Upper lobe of left lung (tissue), 4 donors: ENCODE measurements at regions not wholly inside any gene's neighbourhood (a gene's known extent, or its start where the extent isn't known, plus 50 kb on each side); places are given as distances from the start of the nearest gene placed in this dataset.

Experiments used
- EP300 ChIP-seq, 4 donors: sonication (generic); formaldehyde crosslinking; IDR thresholded peaks; one replicate each; pipeline ENCODE4 v1.5.1; 2017; ENCODE audit warnings: antibody characterized with exemption in 4 of 4, control low read depth in 2 of 4
- POLR2A ChIP-seq, 4 donors: fragments of 450-650 bp; IDR thresholded peaks; one replicate each; pipeline ENCODE4 v1.5.1; 2016 to 2017; ENCODE audit warnings: antibody characterized with exemption in 4 of 4, mild to moderate bottlenecking in 2 of 4
- POLR2AphosphoS5 ChIP-seq, 2 donors: sonication (generic); formaldehyde crosslinking; IDR thresholded peaks; one replicate each; pipeline ENCODE4 v1.5.1; 2017; ENCODE audit warnings: antibody characterized with exemption in 2 of 2
- TF ChIP-seq, protein P1 (sequence below), 6 experiments: fragments of 450-650 bp in 4 of 6; fragments of 200-600 bp in 2 of 6; sonication (generic) in 2 of 6; IDR thresholded peaks; one replicate each; pipeline ENCODE4 v1.5.1; 2016 to 2019; ENCODE audit warnings: antibody characterized with exemption in 6 of 6

DNA sequence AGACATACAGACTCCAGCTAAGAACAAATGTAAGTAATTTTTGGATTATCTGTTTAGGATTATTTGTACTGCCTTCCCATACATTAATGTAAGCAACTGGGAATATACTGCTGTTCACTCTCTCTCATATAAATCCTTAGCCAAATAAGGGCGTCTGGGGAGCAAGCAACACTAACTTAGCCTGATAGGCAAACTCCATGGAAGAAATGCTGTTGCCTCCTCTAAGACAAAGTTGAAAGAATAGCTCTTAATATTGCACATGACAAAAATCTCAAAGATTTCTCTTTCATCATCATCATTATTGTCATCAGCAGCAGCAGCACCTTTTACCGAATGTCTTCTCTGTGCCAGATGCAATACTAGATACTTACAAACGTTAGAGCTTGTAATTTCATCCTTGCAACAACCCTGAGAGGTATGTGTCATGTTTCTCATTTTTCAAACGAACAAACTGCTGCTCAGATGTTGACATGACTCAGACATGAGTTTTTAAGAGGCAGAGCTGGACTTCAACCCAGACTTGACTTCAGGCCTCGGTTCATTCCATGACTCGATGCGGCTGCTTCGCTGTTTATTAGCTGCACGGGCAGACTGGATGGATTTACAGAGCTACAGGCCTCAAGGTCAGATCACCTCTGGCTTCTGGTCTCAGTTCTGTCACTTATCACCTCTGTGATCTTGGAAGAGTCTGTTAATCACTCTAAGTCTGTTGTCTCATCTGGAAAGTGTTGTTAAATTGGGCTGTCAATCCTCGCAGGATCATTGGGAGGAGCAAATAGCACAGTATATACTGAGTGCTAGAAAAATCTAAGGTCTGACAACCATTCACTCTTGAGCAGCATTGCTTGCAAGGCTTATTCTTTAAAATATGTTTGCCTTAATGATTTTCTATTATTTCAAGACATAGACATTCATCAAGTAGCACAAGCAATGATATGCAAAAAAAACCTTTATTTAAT lies 126.3 kb upstream of the CELF2 start:
- no peak for TF ChIP-seq POLR2AphosphoS5 (IDR thresholded peaks at IDR 0.05)
- TF ChIP-seq EP300 (IDR thresholded peaks at IDR 0.05): no peak
- TF ChIP-seq, protein P1, sequence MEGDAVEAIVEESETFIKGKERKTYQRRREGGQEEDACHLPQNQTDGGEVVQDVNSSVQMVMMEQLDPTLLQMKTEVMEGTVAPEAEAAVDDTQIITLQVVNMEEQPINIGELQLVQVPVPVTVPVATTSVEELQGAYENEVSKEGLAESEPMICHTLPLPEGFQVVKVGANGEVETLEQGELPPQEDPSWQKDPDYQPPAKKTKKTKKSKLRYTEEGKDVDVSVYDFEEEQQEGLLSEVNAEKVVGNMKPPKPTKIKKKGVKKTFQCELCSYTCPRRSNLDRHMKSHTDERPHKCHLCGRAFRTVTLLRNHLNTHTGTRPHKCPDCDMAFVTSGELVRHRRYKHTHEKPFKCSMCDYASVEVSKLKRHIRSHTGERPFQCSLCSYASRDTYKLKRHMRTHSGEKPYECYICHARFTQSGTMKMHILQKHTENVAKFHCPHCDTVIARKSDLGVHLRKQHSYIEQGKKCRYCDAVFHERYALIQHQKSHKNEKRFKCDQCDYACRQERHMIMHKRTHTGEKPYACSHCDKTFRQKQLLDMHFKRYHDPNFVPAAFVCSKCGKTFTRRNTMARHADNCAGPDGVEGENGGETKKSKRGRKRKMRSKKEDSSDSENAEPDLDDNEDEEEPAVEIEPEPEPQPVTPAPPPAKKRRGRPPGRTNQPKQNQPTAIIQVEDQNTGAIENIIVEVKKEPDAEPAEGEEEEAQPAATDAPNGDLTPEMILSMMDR (IDR thresholded peaks at IDR 0.05): no peak
- TF ChIP-seq POLR2A (IDR thresholded peaks at IDR 0.05): no peak
